Spleen (tissue), 7 donors: ENCODE measurements at regions not wholly inside any gene's neighbourhood (a gene's known extent, or its start where the extent isn't known, plus 50 kb on each side); places are given as distances from the start of the nearest gene placed in this dataset.

Experiments used
- POLR2A ChIP-seq, 3 donors: fragments of 450-650 bp; IDR thresholded peaks; one replicate each; pipeline ENCODE4 v1.5.1; 2017; ENCODE audit warnings: antibody characterized with exemption in 3 of 3, mild to moderate bottlenecking in 1 of 3
- POLR2AphosphoS5 ChIP-seq, 3 donors: sonication (generic); formaldehyde crosslinking; IDR thresholded peaks; one replicate each; pipeline ENCODE4 v1.5.1; 2017; ENCODE audit warnings: antibody characterized with exemption in 3 of 3
- TF ChIP-seq, protein P1 (sequence below), 11 experiments: fragments of 200-600 bp in 7 of 11; fragments of 450-650 bp in 4 of 11; sonication (generic) in 4 of 11; IDR thresholded peaks in 8 of 11; conservative IDR thresholded peaks in 3 of 11; 1 replicate in 7 of 11; 2 replicates in 4 of 11; pipeline versions ENCODE4 v1.4.0 to v1.8.0; 2016 to 2021; ENCODE audit warnings: antibody characterized with exemption in 11 of 11, inconsistent platforms in 4 of 11, mild to moderate bottlenecking in 1 of 11
- donor health status: DM: no; HTN: no; CAD: no; lungs with moderate emphysema.
- donor health status: DM: no; HTN: no; CAD: no.
- donor health status: DM: no; HTN: no; CAD: no.

DNA sequence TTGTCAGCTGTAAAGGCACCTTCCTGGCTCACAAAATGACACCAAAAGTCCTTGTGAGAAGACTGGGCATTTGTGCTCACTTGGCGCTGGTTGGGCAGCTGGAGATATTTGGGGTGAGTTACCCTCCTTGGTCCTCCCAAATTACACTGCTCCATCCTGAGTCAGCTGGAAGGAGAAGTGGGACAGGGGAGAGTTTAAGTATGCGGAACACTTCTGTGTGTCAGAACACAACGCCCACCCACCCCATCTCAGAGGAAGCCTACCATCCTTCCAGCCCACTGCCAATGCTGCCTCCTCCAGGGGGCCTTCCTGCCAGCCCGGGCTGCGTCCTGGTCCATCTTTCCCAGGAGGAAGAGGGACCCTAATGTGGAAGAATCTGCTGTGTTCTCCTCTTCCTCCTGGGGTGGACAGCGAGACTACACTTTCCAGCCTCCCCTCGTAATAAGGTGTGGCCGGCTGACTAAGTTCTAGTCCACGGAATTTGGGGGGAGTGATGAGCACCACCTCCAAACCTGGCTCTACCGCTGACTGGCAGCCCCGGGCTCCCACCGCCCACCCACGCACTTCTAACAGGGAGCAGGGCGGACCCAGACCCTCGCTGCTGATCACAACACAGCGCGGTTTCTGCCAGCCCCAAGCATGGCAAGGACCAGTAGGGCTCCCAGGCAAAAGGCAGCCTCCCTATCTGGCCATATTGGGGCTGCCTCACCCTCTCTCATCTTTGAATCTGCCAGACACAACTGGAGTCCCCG, 265.0 kb downstream of the XXYLT1 start:
- TF ChIP-seq POLR2A (IDR thresholded peaks at IDR 0.05): no peak
- TF ChIP-seq, protein P1, sequence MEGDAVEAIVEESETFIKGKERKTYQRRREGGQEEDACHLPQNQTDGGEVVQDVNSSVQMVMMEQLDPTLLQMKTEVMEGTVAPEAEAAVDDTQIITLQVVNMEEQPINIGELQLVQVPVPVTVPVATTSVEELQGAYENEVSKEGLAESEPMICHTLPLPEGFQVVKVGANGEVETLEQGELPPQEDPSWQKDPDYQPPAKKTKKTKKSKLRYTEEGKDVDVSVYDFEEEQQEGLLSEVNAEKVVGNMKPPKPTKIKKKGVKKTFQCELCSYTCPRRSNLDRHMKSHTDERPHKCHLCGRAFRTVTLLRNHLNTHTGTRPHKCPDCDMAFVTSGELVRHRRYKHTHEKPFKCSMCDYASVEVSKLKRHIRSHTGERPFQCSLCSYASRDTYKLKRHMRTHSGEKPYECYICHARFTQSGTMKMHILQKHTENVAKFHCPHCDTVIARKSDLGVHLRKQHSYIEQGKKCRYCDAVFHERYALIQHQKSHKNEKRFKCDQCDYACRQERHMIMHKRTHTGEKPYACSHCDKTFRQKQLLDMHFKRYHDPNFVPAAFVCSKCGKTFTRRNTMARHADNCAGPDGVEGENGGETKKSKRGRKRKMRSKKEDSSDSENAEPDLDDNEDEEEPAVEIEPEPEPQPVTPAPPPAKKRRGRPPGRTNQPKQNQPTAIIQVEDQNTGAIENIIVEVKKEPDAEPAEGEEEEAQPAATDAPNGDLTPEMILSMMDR (IDR thresholded peaks at IDR 0.05 in 8 of 11, conservative IDR thresholded peaks at IDR 0.05 in 3 of 11): no peak
- no peak for TF ChIP-seq POLR2AphosphoS5 (IDR thresholded peaks at IDR 0.05)
